NCI-H446 (cell line): ENCODE measurements at regions not wholly inside any gene's neighbourhood (a gene's known extent, or its start where the extent isn't known, plus 50 kb on each side); places are given as distances from the start of the nearest gene placed in this dataset.

Source experiments
- DNase-seq, 2 experiments: peaks; one replicate each; lab custom pipeline; 2025; lab: John Stamatoyannopoulos, UW

GRCh38 chr6:82646231-82646615 is 282.6 kb downstream of the TPBG start:
- no peak for DNase-seq

GRCh38 chr6:82651845-82652335 is 288.3 kb downstream of the TPBG start:
- DNase-seq, result no peak

GRCh38 chr6:82679232-82679631 is 315.6 kb downstream of the TPBG start:
- no peak for DNase-seq

GRCh38 chr6:82680192-82680591 is 316.6 kb downstream of the TPBG start:
- DNase-seq, result no peak

- no peak for DNase-seq
Measured at GRCh38 chr6:82681119-82681714, 317.6 kb downstream of the TPBG start.

GRCh38 chr6:82686719-82687118 is 323.1 kb downstream of the TPBG start:
- DNase-seq, result no peak

GRCh38 chr6:82687855-82688254 is 324.2 kb downstream of the TPBG start:
- DNase-seq, result no peak

- no peak for DNase-seq
Measured at GRCh38 chr6:82690283-82690682, 326.7 kb downstream of the TPBG start.

GRCh38 chr6:82691997-82692396 is 328.4 kb downstream of the TPBG start:
- DNase-seq, result no peak

- DNase-seq, result peak in 1 of 2 experiments; percentile 4
Measured at GRCh38 chr6:82693094-82693493, 329.5 kb downstream of the TPBG start.

GRCh38 chr6:82701341-82701740 is 337.7 kb downstream of the TPBG start:
- no peak for DNase-seq

GRCh38 chr6:82702574-82702973 is 339.0 kb downstream of the TPBG start:
- no peak for DNase-seq

- DNase-seq, result no peak
Measured at GRCh38 chr6:82703230-82703629, 339.6 kb downstream of the TPBG start.

GRCh38 chr6:82704045-82704444 is 340.4 kb downstream of the TPBG start:
- DNase-seq, result no peak

- DNase-seq, result no peak
Measured at GRCh38 chr6:82705579-82705978, 342.0 kb downstream of the TPBG start.

GRCh38 chr6:82711105-82711827 is 347.6 kb downstream of the TPBG start:
- no peak for DNase-seq

- DNase-seq, result no peak
Measured at GRCh38 chr6:82711971-82712370, 348.4 kb downstream of the TPBG start.

GRCh38 chr6:82712389-82712788 is 348.8 kb downstream of the TPBG start:
- no peak for DNase-seq

- no peak for DNase-seq
Measured at GRCh38 chr6:82712826-82713225, 349.2 kb downstream of the TPBG start.

GRCh38 chr6:82720992-82721391 is 344.6 kb downstream of the UBE3D start:
- DNase-seq, result no peak

GRCh38 chr6:82735790-82736189 is 329.9 kb downstream of the UBE3D start:
- DNase-seq, result no peak

GRCh38 chr6:82737965-82738364 is 327.7 kb downstream of the UBE3D start:
- DNase-seq, result no peak

- DNase-seq, result no peak
Measured at GRCh38 chr6:82738773-82739172, 326.9 kb downstream of the UBE3D start.

GRCh38 chr6:82739303-82739702 is 326.3 kb downstream of the UBE3D start:
- DNase-seq, result no peak
